GM12891 (cell line): ENCODE measurements at regions not wholly inside any gene's neighbourhood (a gene's known extent, or its start where the extent isn't known, plus 50 kb on each side); places are given as distances from the start of the nearest gene placed in this dataset.

Experiments
- DNase-seq: peaks from one replicate; pipeline ENCODE4 v3.0.0; 2011; ENCODE audit warnings: low spot score; ENCODE audit not compliant: insufficient read length
- FAIRE-seq: peaks from 2 replicates; lab custom pipeline; 2011; peaks lifted over from hg19 to GRCh38; lab: Jason Lieb, UNC
- PAX5 ChIP-seq: IDR thresholded peaks from 2 replicates; pipeline ENCODE4 v1.6.1; 2011; ENCODE audit warnings: low read length, moderate library complexity, mild to moderate bottlenecking; ENCODE audit not compliant: insufficient read depth, severe bottlenecking
- POLR2A ChIP-seq: IDR thresholded peaks from 2 replicates; pipeline ENCODE4 v1.6.1; 2011; ENCODE audit warnings: low read depth, low read length, control low read depth
- POLR2AphosphoS5 ChIP-seq: IDR thresholded peaks from 2 replicates; pipeline ENCODE4 v1.6.1; 2011; ENCODE audit warnings: low read depth, low read length, control low read depth
- POU2F2 ChIP-seq: IDR thresholded peaks from 2 replicates; pipeline ENCODE4 v1.6.1; 2011; ENCODE audit warnings: low read depth, mild to moderate bottlenecking, control low read depth, low read length, moderate library complexity
- SPI1 ChIP-seq: IDR thresholded peaks from 2 replicates; pipeline ENCODE4 v1.6.1; 2011; ENCODE audit warnings: low read depth, low read length, control low read depth
- TAF1 ChIP-seq: IDR thresholded peaks from 2 replicates; pipeline ENCODE4 v1.6.1; 2011; ENCODE audit warnings: low read depth, low read length, control low read depth

DNA sequence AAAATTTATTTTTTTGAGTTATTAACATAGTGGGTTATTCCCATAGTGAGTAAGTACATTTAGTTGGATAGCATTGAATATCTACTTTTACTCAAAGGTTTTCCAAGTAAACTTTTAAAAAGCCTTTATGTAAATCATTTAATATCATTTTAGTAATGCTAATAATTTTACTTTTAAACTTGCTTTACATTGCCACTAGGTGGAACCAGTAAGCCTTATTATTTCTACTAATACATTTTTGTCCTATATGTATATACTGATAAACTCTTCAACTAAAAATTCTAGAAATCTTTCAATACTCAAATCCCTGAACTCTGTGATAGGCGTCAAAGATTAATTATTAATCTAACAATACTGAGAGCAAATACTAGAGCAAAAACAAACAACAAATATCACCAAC lies 1709.2 kb upstream of the PCDH20 start:
- no peak for FAIRE-seq
- DNase-seq = no peak
- no peak for TF ChIP-seq PAX5
- TF ChIP-seq POLR2AphosphoS5 = no peak
- TF ChIP-seq SPI1 = no peak
- no peak for TF ChIP-seq POLR2A

DNA sequence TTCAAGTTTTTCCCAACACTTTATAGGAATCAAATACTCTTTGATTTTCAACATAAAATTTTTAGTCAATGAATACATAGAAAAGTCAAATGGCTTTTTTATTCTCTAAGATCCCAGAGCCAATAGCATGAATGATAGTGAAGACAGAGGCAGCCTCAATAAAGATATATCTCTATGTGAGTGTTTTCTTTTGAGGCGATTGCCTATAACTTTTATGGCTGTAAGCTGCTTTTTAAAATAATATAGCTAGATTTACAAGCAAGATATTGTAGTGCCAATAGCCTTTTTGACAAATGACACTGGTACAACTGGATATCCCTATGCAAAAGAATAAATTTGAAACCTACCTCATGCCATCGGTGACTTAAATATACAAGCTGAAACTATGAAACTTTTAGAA lies 1705.2 kb upstream of the PCDH20 start:
- FAIRE-seq (no peak), DNase-seq (no peak)
- no peak for TF ChIP-seq POLR2A
- TF ChIP-seq SPI1 = no peak
- TF ChIP-seq PAX5 = no peak
- TF ChIP-seq TAF1 = no peak
- TF ChIP-seq POLR2AphosphoS5 = no peak
- TF ChIP-seq POU2F2 = no peak

DNA sequence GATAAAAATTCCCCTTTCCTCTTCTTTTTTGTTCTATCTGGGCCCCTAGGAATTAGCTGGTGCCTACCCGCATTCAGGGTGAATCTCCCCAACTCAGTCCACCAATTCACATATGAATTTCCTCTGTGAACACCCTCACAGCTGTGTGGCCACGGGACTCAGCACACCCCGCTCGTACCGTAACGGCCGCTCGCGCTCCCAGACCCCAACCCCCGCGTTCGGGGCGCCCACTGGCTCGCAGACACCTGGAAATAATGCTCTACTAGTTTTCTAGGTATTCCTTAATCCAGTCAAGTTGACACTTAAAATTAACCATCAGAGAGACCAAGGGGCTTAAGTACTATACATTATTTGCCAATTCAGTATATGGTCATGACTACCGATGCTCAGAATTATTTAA lies 1702.1 kb upstream of the PCDH20 start:
- TF ChIP-seq POLR2AphosphoS5 (no peak), POU2F2 (no peak), SPI1 (no peak), TAF1 (no peak), PAX5 (no peak), POLR2A (no peak)
- FAIRE-seq (no peak), DNase-seq (no peak)

DNA sequence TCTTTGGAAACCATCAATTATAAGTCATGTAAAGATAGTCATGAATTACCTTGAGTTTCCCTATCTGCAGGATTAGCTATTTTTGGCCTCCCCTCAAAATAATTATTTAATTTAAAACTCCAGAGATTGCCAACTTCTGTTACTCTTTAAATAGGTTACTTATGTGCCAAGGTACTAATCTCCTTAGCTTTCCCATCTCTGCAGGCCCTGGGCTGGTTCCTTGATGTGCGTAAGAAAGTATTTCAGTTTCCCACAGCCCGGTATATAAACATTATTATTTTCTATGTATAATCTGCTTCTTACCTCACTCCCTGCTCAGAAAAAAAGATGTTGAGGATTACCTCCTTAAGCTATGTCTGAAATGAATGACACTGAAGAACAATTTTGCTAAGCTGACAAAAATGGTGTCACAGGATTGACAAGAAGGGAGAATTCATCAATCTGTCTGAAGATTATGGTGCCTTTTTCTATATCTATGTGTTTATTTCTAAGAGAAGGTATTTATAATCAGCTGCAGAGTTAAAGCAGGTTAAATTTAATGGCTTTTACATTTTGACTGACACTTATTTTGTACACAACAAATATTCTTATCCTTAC lies 1697.2 kb upstream of the PCDH20 start:
- no peak for DNase-seq
- FAIRE-seq = no peak
- TF ChIP-seq POU2F2 (no peak), POLR2AphosphoS5 (no peak), PAX5 (no peak), TAF1 (no peak), POLR2A (no peak), SPI1 (no peak)

DNA sequence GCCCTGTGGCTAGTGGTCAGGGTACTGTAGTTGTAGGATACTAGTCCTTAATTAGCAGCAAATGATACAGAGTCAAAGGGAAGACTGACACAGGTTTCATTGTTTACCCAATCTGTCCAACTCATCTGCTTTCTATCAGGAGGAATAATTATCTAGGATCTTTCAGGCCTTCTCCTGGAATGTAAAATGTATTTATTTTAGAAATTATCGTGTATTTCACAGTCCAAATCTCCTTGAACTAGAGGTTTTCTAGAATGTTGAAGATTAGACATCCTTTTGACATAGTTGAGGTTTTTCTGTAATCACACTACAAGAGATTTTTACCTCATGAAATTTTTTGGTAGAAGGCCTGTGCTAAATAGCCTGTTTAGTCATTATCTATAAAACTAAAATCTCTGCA lies 1694.8 kb upstream of the PCDH20 start:
- no peak for FAIRE-seq
- no peak for DNase-seq
- TF ChIP-seq POU2F2 (no peak), POLR2A (no peak), SPI1 (no peak), POLR2AphosphoS5 (no peak), TAF1 (no peak), PAX5 (no peak)

DNA sequence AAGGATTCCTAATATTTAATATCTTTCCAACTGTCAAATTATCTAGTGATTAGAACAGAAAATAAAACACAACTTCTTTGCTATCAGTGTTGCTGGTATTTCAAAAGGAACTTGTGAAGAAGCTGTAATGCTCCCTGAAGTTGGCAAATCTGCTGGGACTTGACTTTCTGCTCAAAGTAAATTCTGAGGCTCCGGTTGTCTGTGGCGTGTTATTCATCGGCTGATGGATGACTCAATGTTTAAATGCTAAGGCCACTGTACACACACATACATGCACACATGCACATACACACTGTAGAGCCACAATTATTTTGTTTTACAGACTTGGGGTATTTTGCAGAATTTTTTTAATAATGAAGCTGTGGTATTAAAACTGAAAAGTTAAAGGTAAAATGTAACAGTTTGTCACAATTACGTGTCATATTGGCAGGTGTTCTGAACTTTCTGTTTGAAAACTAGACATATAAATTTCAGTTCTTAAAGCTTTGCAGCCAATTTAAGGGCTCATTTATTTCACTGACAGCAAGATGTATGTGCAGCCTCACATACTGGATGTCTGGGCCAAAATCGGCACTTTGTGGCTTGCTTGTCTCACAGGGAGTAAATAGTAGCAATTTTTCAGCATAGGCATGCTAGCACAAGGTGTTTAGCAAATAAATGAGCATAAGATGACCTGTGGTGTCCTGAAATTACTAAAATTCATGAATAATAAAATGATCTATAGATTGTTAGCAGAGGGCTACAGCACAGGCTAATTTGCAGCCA lies 1691.7 kb upstream of the PCDH20 start:
- TF ChIP-seq PAX5 = no peak
- TF ChIP-seq SPI1 = no peak
- no peak for TF ChIP-seq POLR2AphosphoS5
- no peak for TF ChIP-seq POU2F2
- no peak for TF ChIP-seq POLR2A
- no peak for TF ChIP-seq TAF1
- DNase-seq (no peak), FAIRE-seq (no peak)

DNA sequence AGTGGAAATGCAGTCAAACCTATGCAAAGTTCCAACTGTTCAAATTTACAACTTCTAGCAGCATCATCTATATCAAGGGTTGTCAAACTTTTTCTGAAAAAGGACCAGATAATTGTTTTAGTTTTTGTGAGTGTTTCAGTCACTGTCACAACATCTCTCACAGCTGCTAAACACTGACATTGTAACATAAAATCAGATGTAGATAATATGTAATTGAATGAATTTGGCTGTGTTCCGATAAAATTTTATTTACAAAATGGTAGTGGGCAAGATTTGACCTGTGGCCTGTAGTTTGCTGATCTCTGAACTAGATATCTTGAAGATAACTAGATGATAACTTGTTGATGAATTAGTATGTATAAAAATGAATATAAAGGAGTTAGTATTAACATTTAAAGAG lies 1679.1 kb upstream of the PCDH20 start:
- DNase-seq (no peak), FAIRE-seq (no peak)
- TF ChIP-seq SPI1 (no peak), POLR2AphosphoS5 (no peak), TAF1 (no peak), PAX5 (no peak), POLR2A (no peak), POU2F2 (no peak)

DNA sequence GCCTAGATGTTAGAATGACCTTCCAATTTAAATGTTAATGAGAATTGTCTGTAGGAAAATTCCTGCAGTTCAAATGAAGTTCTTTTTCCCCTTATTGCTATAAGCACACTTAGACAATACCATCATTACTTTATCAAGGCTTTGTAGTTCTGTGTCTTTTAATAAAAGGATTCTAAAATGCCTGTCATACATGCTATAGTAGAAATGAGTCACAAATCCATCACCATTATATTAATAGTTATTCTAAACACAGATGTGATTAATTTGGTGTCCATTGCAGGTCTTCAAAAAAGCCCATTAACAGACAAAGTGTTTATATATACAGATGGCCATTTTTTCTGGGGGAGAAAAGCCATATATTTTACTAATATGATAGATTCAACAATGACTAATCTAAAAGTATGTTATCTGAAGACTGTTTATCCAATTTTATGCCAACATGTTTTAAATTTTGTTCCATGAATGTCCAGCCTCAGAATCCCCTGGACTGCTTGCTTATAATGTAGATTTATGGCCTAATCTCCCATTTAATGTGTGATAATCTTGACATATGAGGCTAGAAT lies 1678.3 kb upstream of the PCDH20 start:
- FAIRE-seq (no peak), DNase-seq (no peak)
- TF ChIP-seq SPI1 (no peak), POU2F2 (no peak), PAX5 (no peak), POLR2A (no peak), TAF1 (no peak), POLR2AphosphoS5 (no peak)

DNA sequence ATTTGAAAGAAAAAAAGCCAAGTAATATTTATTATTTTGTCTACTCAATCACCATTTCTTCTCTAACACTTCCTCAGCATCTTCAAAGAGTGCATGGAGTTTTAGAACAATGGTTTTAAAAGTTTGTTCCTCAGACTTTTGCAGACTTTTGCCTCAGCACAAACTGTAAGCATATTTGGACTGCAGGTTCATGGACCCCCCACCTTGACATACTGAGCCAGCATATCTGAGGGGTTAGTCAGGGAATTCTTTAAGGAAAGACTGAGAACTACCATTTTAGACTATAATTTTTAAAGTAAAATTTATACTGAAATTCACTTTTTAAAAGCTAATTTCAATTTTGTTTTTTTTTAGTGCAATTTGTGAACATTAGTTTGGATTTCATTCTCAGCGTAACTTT lies 1676.8 kb upstream of the PCDH20 start:
- DNase-seq = no peak
- no peak for FAIRE-seq
- TF ChIP-seq PAX5 (no peak), TAF1 (no peak), POU2F2 (no peak), SPI1 (no peak), POLR2A (no peak), POLR2AphosphoS5 (no peak)
